DND-41 (cell line): ENCODE measurements at regions not wholly inside any gene's neighbourhood (a gene's known extent, or its start where the extent isn't known, plus 50 kb on each side); places are given as distances from the start of the nearest gene placed in this dataset.

ENCODE experiments used
- EZH2 ChIP-seq: IDR thresholded peaks from 3 replicates; pipeline ENCODE4 v1.6.1; 2012; ENCODE audit warnings: borderline replicate concordance, low read depth, mild to moderate bottlenecking, moderate library complexity, low read length, inconsistent platforms; ENCODE audit not compliant: severe bottlenecking
- TF ChIP-seq, protein P1 (sequence below): IDR thresholded peaks from 2 replicates; pipeline ENCODE4 v1.5.1; 2012; ENCODE audit warnings: borderline replicate concordance, low read length, moderate library complexity, mild to moderate bottlenecking; ENCODE audit not compliant: poor library complexity, severe bottlenecking; ENCODE audit errors: extremely low read depth

DNA sequence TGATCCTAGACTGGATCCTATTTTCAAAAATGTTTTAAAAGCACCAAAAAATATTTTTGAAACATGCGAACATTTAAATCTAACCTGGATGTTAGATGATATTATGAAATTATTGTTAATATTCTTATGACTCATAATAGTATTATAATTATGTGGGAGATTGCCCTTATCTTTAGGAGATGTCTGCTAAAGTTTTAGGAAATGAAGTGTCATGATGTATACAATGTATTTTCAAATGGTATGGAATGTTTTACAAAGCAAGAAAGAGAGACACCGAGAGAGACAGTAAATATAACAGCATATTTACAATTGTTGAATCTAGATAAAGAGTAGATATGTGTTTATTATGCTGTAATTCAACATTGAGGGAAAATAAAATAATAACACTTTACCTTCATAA is 455.9 kb downstream of the ACTL7B start:
- TF ChIP-seq, protein P1, sequence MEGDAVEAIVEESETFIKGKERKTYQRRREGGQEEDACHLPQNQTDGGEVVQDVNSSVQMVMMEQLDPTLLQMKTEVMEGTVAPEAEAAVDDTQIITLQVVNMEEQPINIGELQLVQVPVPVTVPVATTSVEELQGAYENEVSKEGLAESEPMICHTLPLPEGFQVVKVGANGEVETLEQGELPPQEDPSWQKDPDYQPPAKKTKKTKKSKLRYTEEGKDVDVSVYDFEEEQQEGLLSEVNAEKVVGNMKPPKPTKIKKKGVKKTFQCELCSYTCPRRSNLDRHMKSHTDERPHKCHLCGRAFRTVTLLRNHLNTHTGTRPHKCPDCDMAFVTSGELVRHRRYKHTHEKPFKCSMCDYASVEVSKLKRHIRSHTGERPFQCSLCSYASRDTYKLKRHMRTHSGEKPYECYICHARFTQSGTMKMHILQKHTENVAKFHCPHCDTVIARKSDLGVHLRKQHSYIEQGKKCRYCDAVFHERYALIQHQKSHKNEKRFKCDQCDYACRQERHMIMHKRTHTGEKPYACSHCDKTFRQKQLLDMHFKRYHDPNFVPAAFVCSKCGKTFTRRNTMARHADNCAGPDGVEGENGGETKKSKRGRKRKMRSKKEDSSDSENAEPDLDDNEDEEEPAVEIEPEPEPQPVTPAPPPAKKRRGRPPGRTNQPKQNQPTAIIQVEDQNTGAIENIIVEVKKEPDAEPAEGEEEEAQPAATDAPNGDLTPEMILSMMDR = no peak
- TF ChIP-seq EZH2 = no peak
